Fibroblast of lung (primary cell): ENCODE measurements at regions not wholly inside any gene's neighbourhood (a gene's known extent, or its start where the extent isn't known, plus 50 kb on each side); places are given as distances from the start of the nearest gene placed in this dataset.

Experiments used
- CTCF ChIP-seq, 2 donors: IDR thresholded peaks in 1 of 2; conservative IDR thresholded peaks in 1 of 2; 1 replicate in 1 of 2; 2 replicates in 1 of 2; pipeline ENCODE4 v1.5.1; 2011 to 2012; ENCODE audit warnings: low read length in 2 of 2, control low read depth in 1 of 2, inconsistent platforms in 1 of 2, low read depth in 1 of 2, mild to moderate bottlenecking in 1 of 2
- EZH2 ChIP-seq: IDR thresholded peaks from 2 replicates; pipeline ENCODE4 v1.5.1; 2012; ENCODE audit warnings: low read length, control low read depth, mild to moderate bottlenecking; ENCODE audit errors: missing control alignments

DNA sequence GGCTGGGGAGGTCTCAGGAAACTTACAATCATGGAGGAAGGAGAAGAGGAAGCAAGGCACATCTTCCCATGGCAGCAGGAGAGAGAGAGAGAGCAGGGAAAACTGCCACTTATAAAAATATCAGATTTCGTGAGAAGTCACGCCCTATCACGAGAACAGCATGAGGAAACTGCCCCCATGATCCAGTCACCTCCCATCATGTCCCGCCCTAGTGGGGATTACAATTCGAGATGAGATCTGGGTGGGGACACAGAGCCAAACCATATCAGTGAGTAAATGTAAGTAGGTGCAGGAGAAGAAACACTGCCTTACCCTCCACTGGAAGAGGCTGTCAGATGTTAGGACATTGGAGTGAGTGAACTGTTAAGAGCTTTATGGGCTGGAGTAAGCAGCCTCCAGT is 270.4 kb downstream of the TFAP2C start:
- no peak for TF ChIP-seq CTCF (conservative IDR thresholded peaks at IDR 0.05 in 1 of 2, IDR thresholded peaks at IDR 0.05 in 1 of 2; ENCODE audit: low read depth in 1 of 2, low read length in 2 of 2)
- TF ChIP-seq EZH2: no peak
